ENCODE measurements at regions not wholly inside any gene's neighbourhood (a gene's known extent, or its start where the extent isn't known, plus 50 kb on each side); places are given as distances from the start of the nearest gene placed in this dataset.

DNA sequence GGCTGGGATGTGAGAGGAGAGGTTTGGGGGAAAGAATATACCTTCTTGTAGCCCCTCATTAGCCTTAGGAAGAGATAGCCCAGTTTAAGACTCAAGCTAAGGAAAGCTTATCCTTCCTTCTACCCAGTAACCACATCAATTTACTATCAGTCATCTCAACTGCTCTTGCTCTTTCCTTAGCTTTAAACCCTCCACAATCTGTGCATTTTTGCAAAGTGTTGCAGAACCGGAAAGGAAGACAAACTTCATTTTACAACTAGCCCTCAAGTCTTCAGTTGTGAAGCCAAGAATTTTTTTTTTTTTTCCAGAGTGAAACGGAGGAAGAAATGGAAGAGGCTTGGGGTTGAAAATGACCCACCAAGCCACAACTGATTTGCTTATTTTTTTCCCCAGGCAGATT lies 137.0 kb upstream of the LMO4 start:
- ATAC-seq (no peak), DNase-seq (no peak)
- intact Hi-C loops (cut with DNase I, micrococcal nuclease), result no loop called here

DNA sequence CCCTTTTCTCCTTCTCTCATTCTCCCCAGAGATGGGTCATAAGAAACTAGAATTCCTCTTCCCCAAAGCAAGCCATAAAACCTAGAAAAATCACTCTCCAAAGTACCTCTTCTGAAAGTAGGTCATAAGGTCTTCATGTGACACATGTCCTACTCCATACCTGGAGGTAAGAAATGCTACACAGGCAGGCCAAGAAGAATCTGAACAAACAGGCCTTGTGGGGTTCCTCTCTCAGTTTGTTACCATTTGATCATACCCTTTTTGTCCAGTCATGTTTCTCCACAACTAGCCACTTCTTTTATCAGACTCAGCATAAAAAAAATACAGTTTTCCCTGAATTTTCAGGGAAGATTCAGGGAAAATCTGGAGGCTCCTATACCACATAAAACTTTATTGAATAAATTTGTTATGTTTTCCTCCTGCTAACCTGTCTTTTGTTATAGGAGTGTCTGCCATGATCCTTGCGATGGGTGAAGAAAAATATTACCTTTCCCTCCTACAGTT lies 134.4 kb upstream of the LMO4 start:
- DNase-seq, result no peak
- ATAC-seq, result no peak
- intact Hi-C loops (cut with DNase I, micrococcal nuclease), result no loop called here

DNA sequence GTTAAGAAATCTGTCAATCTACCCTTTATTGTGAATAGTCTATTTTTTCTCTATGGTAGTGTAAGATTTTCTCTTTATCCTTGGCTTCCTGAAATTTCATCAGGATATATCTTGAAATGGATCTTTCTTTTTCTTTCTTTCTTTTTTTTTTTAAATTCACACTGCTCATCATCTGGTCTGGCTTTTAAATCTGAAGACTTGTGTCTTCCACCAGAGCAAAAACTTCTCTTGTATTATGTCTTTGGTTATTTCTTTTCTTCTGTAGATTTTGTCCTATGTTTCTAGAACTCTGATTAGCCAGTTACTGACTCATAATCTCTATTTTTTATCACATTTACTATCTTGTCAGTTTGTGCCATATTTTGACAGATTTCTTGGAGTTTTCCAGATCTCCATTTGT lies 133.8 kb upstream of the LMO4 start:
- ATAC-seq (no peak), DNase-seq (no peak)
- intact Hi-C loops (cut with DNase I, micrococcal nuclease), result no loop called here

DNA sequence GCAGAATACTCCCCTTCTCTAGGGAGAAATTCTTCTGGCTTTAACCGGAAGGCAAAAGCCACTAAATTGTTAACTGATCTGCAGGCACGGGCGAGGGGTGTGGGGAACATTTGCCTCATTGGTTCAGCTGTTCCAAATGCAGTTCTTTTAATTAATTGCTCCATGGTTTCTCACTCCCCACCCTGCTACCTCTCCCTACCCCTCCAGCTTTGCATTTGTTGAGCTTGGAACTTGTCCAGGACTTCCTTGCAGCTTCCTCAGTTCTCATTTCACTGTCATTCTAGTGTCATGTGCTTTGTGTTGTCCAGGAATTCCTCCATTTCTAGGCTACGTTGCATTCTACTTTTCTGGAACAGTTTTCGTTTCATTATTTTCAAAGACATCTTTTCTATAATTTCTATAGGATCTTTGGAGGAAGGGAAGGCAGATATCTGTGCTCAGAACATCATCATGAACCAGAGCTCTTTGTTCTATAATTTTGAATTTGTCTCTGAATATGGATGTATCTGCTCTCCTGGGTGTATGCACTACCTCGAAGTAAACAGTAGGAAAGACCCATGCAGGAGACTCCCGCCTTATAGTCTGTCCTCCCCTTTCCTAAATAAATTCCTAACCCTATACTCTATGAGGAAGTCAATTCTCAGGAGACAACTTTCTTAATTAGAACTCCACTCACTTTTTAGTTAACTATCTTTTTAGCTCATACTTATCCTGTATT lies 132.4 kb upstream of the LMO4 start:
- intact Hi-C loops (cut with DNase I, micrococcal nuclease), result no loop called here
- ATAC-seq, result no peak
- no peak for DNase-seq

DNA sequence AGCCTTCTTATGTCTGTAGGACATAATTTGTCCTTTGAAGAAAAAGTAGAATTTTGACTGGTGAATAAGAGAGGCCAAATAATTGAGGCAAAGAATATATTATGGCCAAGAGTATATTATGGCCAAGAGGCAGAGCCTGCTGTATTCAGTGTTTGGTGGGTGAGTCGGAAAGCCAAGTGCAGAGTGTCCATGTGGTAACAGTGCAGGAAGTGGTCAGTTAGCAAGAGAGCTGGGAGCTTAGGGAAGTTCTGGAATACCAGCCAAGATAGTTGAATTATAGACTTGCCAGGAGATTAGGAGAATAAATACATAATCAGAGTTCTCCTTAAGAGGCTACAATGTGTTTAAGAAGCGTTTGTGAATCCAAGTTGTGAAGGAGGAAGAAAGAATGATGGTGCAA lies 131.5 kb upstream of the LMO4 start:
- no peak for ATAC-seq
- intact Hi-C loops (cut with DNase I, micrococcal nuclease), result no loop called here
- DNase-seq, result no peak

DNA sequence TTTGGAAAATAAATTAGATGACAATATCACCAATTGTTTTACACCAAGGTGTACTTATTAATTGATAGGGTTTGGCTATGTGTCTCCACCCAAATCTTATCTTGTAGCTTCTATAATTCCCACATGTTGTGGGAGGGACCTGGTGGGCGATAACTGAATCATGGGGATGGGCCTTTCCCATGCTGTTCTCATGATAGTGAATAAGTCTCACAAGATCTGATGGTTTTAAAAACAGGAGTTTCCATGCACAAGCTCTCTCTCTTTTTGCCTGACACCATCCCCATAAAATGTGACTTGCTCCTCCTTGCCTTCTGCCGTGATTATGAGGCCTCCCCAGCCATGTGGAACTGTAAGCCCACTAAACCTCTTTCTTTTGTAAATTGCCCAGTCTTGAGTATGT lies 131.0 kb upstream of the LMO4 start:
- intact Hi-C loops (cut with DNase I, micrococcal nuclease), result no loop called here
- ATAC-seq (no peak), DNase-seq (no peak)

DNA sequence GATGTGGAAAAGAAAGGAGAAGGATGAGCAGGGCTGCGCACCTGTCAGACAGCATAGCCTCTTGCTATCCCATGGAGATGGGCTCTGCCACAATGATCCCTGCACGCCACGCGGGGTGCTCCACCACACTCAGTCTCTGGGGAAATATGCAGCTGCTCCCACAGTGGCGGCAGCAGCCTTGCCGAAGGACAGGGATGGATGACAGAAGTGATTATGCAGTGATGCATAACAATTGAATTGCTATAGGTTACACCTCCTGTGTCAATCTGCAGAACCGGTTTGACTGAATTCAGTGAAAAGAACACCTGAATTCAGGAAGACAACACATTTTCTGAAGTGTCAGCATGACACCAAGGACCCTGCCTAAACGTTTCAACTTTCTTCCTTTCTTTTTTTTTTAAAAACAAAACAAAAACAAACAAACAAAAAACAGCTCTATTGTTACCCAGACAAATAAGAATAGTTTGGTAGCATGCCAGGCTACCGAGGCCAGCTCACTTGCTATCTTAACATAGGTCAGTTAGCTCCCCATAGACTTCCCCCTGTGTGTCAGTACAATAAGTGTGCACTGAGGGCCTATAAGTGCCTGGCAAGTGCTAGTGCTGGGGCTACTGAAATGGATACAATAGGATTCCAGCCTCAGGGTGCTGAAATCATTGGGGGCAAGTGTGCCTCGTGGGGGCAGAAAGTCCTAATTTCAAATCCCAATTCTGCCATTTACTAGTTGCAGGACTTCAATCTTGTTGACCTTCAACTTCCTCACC lies 127.6 kb upstream of the LMO4 start:
- intact Hi-C loops (cut with DNase I, micrococcal nuclease), result no loop called here
- peak; percentile 76 for ATAC-seq
- DNase-seq, result no peak

DNA sequence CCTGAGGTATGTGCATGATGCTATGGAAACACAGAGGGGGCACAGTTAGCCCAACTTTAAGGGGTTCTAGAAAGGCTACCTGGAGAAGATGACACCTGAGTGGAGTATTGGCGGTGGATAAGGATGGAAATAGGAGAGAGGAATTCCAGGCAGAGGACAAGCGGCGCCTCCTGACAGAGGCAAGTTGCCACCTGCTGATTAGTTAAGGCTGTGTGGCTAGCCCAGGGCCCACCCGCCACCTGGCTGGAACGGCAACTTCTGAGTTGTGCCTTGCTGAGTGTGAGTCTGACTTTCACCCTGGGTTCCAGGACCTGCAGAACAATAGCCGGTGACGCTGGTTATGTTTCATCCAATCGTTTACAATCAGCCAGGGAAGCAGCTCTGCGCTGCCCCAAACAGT lies 126.9 kb upstream of the LMO4 start:
- intact Hi-C loops (cut with DNase I, micrococcal nuclease), result no loop called here
- no peak for ATAC-seq
- DNase-seq, result no peak

DNA sequence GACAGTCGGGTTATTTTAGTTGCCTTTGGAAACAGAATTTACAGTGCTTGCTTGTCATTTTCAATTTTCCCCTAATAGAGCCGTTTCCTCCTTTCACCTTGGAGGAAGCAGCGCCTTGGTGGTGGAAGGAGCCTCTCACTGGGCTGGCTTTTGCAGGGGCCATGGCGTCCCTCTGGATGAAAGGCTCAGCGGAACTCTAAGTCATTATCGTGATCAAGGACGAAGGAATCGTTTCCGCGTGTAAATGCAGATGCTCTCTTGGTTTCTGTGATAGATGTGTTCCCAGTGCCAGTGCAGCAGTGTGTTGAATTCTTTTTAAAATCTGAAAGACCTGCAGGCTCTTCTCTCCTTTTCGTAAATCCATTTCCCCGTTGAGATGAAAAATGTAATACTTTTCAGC lies 126.2 kb upstream of the LMO4 start:
- ATAC-seq (no peak), DNase-seq (no peak)
- intact Hi-C loops (cut with DNase I, micrococcal nuclease), result no loop called here

DNA sequence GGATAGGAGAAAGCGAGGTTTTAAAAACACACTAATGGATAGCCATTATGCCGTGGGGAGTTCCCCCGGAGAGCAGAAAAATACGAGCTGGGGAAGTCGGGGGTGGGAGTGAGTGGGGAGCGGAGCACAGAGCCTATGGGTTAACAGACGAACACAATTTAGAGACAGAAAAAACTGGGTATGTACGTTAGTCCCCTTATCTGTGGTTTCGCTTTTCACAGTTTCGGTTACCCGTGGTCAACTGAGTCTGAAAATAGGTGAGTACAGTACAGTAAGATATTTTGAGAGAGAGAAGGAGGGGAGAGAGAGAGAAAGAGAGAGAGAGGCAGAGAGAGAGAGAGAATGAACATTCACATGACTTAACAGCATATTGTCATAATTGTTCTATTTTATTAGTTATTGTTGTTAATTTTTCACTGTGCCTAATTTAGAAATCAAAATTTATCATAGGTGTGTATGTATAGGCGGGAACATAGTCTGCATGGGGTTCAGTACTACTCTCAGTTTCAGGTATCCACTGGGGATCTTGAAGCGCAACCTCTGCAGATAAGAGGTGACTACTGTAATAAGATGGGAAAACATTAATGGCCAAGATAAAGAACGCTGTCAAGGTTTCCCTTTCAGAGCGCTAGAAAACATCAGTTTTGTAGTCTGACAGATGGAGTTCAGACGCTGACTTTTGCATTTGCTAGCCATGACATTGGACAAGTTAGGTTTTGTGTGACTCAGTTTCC lies 125.6 kb upstream of the LMO4 start:
- DNase-seq (no peak), ATAC-seq (no peak)
- intact Hi-C loops (cut with DNase I, micrococcal nuclease), result no loop called here

DNA sequence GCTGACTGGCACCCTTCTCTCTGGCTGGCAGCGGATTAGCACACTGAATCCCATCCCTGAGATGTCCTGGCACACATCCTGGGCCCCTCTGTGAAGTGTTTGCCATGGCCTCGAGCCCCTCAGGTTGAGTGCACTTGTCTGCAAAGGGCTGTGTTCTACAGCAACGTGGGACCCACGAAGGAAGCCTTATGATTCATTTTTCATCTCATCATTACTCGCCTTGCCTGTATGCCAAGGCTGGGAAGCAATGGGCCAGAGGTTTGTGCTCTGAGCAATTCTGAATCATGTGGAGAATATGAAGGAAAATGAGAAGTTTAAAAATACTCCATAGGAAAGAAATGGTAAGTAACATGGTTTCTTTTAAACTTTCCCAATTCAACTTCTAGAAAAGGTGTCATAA lies 124.8 kb upstream of the LMO4 start:
- intact Hi-C loops (cut with DNase I, micrococcal nuclease), result no loop called here
- ATAC-seq, result no peak
- no peak for DNase-seq

DNA sequence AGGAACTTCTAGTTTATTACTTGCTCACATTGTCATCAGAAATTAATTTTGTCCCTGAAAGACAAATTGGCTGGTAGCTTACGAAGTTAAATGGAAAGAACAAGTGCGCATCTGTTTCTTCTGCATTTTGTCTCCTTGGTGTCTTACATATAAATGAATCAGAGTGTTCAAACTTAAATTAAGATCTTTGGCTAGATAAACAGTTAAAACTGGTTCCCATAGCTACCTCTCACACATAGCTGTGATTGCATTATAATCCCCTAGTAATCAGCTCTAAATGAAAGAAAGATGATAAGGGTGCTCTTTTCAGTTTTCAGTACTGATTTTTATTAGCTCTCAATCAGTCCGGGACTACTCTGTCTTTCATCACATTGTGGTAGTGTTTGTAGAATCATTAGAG lies 124.2 kb upstream of the LMO4 start:
- intact Hi-C loops (cut with DNase I, micrococcal nuclease), result no loop called here
- ATAC-seq (no peak), DNase-seq (no peak)

DNA sequence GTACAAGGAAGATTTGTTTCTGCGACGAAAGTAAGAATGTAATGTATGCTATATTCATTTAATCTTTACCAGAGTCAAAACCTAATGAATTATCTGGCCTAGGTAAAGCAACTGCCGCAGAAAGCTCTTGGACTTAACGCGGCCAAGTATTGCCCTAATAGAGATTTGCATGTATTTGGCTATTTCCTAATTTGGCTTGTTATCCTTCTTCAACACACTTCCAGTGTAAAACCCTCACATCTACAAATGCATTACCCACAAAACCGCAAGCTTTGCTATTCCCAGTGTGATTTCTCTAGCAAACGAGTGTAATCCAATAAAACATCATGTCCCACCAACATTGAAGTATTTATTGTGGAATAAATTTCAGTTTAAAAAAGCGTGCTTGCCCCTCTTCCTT lies 123.8 kb upstream of the LMO4 start:
- ATAC-seq, result no peak
- no peak for DNase-seq
- intact Hi-C loops (cut with DNase I, micrococcal nuclease), result no loop called here

DNA sequence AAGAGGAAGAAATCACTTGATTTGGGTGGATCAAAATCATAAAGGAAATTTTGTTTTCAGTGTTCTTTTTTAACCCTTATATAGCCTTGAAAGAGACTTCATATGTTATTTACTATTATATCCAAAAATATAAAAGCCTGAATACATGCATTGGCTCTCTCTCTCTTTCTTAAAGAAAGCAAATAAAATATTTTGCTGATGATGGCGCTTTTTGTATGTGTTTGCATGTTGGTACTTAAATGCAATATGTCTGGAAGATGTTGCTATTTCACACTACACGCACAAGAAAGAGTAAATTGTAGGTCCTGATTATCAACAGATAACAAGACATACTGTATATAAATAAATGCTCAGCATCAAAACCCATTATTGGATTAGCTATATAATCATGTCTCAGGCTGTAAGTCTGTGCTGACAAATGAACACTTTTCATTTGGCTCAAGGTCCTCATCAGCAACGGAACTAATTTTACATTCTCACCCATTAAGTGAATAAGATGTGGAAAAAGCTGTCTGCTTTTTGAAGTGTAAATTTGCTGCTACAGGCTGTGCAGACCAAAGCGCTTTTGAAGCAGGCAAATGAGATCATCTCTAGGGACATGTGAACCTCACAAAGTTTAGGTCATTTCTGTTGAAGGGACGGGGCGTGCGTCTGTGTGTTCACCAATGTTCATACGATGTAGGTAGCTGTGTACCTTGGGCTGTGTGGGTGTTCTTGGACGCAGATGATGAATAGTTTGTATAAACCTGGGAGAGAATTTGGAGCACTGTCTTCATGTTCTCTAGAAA lies 122.4 kb upstream of the LMO4 start:
- intact Hi-C loops (cut with DNase I, micrococcal nuclease), result no loop called here
- ATAC-seq (no peak), DNase-seq (no peak)

DNA sequence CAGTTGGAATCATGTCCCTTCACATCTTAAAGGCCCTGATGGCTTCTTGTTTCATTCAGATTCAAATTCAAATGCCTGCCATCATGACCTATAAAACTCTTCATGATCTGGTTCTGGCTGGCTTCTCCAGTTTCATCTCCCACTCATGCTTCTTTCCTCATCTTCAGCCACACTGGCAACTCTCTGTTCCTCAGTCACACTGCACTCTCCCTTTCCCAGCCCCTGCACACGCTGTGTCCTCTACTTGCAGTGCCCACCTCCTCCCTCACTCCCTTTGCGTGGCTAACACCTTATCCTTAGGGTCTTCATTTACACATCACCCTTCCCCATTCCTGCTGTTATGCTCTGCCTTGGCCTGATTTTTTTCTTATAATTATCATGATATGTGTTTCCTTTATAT lies 120.6 kb upstream of the LMO4 start:
- ATAC-seq, result no peak
- intact Hi-C loops (cut with DNase I, micrococcal nuclease), result no loop called here

DNA sequence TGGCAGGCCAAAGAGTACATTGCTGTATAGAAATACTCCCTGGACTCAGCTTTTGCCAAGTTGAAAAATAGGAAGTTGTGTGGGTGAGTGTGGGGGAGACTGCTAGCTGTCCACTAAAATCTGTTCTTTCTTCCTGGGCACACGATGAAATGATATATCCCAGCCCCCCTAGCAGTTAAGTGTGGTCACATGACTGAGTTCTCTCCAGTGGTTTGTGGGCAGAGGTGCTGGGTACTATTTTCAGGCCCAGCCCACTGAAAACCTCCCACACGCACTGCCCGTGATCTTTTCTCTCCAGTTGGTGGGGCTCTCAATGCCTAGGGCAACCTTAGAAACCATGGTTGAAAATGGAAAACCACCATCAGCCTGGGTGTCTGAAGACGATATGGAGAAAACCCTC lies 119.7 kb upstream of the LMO4 start:
- DNase-seq, result no peak
- intact Hi-C loops (cut with DNase I, micrococcal nuclease), result no loop called here
- no peak for ATAC-seq

More for the DNA sequence above, 120.6 kb upstream of the LMO4 start:
- DNase-seq, result no peak

DNA sequence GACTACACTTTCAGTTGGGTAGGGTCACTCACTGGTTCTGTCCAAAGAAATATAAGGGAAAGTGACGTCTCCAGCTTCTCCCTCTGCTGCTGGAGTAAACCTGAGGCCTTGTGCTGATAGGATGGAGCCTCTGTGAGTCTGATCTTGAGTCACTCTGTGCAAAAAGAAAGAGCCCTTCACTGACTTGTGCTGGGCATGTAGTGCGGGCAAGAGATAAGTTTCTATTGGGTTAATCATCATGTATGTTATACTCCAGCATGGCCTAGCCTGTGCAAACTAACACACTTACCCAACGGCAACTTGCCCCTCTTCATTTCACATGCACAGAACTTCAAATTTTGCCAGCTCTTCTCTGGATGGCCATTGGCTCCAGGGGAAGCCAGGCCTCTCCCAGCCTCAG lies 118.5 kb upstream of the LMO4 start:
- no peak for DNase-seq
- ATAC-seq, result no peak
- intact Hi-C loops (cut with DNase I, micrococcal nuclease), result no loop called here

DNA sequence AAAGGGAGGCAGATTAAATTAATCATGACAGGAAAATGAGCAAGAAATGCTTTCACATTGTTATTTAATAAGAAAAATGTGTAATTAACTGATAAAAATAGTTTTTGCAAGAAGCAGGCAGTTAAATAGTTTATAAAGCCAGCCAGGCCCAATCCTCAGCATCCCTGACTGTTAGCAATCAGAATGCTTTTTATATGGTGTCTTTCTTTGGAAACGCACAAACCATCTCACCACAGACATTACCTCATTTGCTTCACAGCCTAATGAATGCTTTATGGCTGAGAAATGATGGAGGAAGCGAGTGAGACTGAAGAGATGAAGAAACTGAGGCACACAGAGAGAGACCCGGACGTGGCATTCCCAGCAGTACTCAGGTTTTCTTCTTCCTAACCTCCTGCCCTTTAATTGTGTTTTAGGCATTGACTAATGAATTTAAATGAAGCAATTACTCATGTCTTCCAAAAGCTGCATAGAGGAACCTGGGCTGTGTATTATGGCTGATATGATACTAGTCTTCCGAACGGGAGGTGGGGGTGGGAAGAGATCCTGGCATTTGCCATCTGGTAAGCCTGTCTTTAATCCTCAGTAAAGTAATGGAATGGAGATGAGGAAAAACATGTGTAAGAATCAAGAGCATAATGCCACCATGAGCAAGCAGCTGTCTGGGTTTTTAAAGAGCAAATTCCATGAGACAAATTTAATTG lies 116.1 kb upstream of the LMO4 start:
- intact Hi-C loops (cut with DNase I, micrococcal nuclease), result no loop called here
- DNase-seq, result no peak
- ATAC-seq, result no peak

DNA sequence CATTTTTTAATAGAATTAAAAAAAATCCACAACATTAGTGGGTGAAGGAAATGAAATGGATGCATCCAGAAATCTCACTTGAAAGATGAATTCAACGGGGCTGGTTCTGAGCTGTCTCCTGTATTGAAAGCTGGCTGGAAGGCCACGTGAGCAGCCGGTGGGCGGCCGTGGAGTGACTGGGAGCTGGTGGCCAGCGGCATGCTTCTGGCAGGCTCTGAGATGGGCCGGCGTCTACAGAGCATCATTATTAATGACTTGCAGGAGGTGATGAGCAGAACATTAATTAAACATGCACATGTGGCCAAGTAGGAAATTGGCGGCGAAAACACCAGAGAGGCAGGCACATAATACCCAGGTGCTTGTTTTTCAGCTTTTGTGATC lies 115.6 kb upstream of the LMO4 start:
- no peak for DNase-seq
- ATAC-seq, result no peak
- intact Hi-C loops (cut with DNase I, micrococcal nuclease), result no loop called here
